Breast epithelium (tissue), 4 donors: ENCODE measurements at regions not wholly inside any gene's neighbourhood (a gene's known extent, or its start where the extent isn't known, plus 50 kb on each side); places are given as distances from the start of the nearest gene placed in this dataset.
A peak's percentile ranks its signal among the peaks of the same experiment; 100 is the strongest.

ENCODE experiments used
- DNase-seq, 2 donors: peaks; one replicate each; pipeline ENCODE4 v3.0.0-alpha.2; 2019; ENCODE audit warnings: low spot score in 2 of 2
- H3K27ac ChIP-seq, 2 donors: fragments of 200-600 bp; sonication (generic) in 1 of 2; one replicate each; pipeline ENCODE4 v1.5.1; 2016 to 2019; ENCODE audit warnings: mild to moderate bottlenecking in 1 of 2
- H3K27me3 ChIP-seq, 2 donors: fragments of 200-600 bp; sonication (generic) in 1 of 2; one replicate each; pipeline versions ENCODE4 v1.5.1 to v1.6.0; 2017 to 2019; ENCODE audit warnings: control low read depth in 1 of 2, mild to moderate bottlenecking in 1 of 2
- H3K36me3 ChIP-seq: fragments of 200-600 bp; one replicate; pipeline ENCODE4 v1.5.1; 2019
- H3K4me1 ChIP-seq, 2 donors: fragments of 200-600 bp; sonication (generic); one replicate each; pipeline ENCODE4 v1.5.1; 2016 to 2019; ENCODE audit warnings: control low read depth in 1 of 2
- H3K4me3 ChIP-seq, 3 donors: fragments of 200-600 bp; sonication (generic); 1 replicate in 2 of 3; 2 replicates in 1 of 3; pipeline ENCODE4 v1.5.1; 2016 to 2019; ENCODE audit warnings: mild to moderate bottlenecking in 3 of 3, moderate library complexity in 2 of 3
- H3K9me3 ChIP-seq, 2 donors: fragments of 200-600 bp; sonication (generic) in 1 of 2; one replicate each; pipeline ENCODE4 v1.5.1; 2016 to 2019; ENCODE audit warnings: control low read depth in 1 of 2
- POLR2A ChIP-seq: fragments of 450-650 bp; IDR thresholded peaks from one replicate; pipeline ENCODE4 v1.6.1; 2016; ENCODE audit warnings: antibody characterized with exemption, mild to moderate bottlenecking, moderate library complexity
- POLR2AphosphoS5 ChIP-seq, 3 donors: sonication (generic); formaldehyde crosslinking; IDR thresholded peaks; one replicate each; pipeline ENCODE4 v1.6.1; 2017; ENCODE audit warnings: antibody characterized with exemption in 3 of 3
- intact Hi-C: fragments of 100-400 bp; cut with DNase I; formaldehyde crosslinking; loops from one replicate; pipeline ENCODE4 v1.15.1; 2023; ENCODE audit warnings: low total_unique reads
- TF ChIP-seq, protein P1 (sequence below), 3 donors: fragments of 450-650 bp; IDR thresholded peaks; one replicate each; pipeline ENCODE4 v1.5.1; 2016 to 2017; ENCODE audit warnings: antibody characterized with exemption in 3 of 3, mild to moderate bottlenecking in 3 of 3, moderate library complexity in 3 of 3

DNA sequence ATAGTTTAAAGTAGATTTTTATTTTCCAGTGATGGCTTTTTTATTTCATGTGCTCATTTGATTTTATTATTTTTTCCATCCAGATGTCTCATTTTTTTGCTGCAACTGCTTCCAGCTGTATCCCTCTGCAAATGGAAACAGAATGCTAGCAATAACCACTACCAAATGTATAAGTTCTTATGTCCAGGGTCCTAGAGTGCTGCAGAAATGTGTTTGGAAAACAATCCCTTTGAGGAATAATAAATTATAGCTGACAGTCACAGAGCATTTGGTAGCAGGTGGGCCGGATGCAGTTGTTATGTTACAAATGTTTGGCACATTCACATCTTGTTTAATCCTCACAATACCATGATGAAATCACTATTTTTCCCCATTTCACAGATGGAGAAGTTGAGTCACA lies 300.7 kb upstream of the PDGFD start:
- TF ChIP-seq, protein P1, sequence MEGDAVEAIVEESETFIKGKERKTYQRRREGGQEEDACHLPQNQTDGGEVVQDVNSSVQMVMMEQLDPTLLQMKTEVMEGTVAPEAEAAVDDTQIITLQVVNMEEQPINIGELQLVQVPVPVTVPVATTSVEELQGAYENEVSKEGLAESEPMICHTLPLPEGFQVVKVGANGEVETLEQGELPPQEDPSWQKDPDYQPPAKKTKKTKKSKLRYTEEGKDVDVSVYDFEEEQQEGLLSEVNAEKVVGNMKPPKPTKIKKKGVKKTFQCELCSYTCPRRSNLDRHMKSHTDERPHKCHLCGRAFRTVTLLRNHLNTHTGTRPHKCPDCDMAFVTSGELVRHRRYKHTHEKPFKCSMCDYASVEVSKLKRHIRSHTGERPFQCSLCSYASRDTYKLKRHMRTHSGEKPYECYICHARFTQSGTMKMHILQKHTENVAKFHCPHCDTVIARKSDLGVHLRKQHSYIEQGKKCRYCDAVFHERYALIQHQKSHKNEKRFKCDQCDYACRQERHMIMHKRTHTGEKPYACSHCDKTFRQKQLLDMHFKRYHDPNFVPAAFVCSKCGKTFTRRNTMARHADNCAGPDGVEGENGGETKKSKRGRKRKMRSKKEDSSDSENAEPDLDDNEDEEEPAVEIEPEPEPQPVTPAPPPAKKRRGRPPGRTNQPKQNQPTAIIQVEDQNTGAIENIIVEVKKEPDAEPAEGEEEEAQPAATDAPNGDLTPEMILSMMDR (IDR thresholded peaks at IDR 0.05): no peak
- TF ChIP-seq POLR2A: no peak
- no peak for TF ChIP-seq POLR2AphosphoS5 (IDR thresholded peaks at IDR 0.05)
- DNase-seq: no peak
- H3K9me3 ChIP-seq: no peaks in the 10 kb centered on the region
- intact Hi-C loops: no loop called here
- no peak overlapping the region for H3K27ac ChIP-seq
- no peaks in the 10 kb centered on the region for H3K36me3 ChIP-seq
- no peak overlapping the region for H3K4me3 ChIP-seq
- H3K27me3 ChIP-seq: no peaks in the 10 kb centered on the region
- H3K4me1 ChIP-seq: no peaks in the 10 kb centered on the region

DNA sequence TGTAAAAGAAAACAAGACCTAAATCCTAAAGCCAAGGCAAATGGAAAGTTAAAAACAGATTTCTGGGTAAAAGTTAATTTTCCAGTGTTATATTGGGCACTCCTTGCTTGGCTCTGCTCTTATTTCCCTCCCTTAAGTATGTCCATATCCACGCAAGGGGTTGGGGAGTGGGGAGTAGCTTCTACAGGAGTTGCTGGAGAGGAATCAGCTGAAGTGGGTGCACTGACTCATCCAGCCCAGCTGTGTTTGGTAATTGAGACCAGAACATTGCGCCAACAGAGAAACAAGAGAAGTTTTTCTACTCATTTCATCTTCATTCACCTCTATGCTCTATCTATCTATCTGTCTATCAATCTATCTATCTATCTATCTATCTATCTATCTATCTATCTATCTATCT lies 298.4 kb upstream of the PDGFD start:
- Histone ChIP-seq H3K27ac (no peak overlapping the region), H3K4me3 (no peak overlapping the region), H3K36me3 (no peaks in the 10 kb centered on the region), H3K9me3 (no peaks in the 10 kb centered on the region), H3K4me1 (no peaks in the 10 kb centered on the region), H3K27me3 (no peaks in the 10 kb centered on the region)
- intact Hi-C loops: no loop called here
- no peak for TF ChIP-seq POLR2AphosphoS5 (IDR thresholded peaks at IDR 0.05)
- no peak for DNase-seq

DNA sequence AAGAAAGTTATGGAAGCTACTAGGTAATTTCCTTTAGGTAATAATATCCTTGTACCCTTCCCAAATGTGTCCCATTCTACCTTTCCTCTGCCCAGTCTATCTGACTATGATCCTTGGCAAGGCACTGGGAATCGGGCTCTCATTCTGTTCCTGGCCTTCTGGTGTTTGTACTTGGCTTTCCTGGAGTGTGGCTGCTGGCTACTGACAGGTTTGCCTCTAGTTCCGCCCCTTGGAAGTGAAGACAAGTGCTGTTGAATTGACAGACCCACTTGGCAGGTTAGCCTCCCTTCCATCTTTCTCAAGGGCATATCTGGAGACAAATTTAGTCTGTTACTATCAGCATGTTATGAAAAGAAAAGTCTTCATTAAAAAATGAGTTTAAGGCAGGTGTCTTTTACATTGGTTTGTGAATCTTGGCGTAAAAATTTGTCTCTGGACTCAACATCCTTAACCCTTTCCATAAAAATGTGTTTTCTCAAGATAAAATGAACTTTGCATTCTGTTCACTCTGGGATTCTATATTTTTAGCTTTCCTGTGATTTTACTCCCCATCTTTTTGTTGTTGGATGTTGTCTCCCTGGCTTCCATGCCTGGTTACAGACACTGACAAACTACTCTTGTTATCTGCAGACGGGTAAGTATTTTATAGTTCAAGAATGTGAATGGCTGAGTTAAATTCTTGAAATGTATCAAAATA lies 287.4 kb upstream of the PDGFD start:
- peak overlapping the region; percentile 18 to 27 for H3K27ac ChIP-seq
- DNase-seq: no peak
- no peaks in the 10 kb centered on the region for H3K4me1 ChIP-seq
- no peak overlapping the region for H3K4me3 ChIP-seq
- intact Hi-C loops: no loop called here
- H3K36me3 ChIP-seq: no peaks in the 10 kb centered on the region
- H3K27me3 ChIP-seq: no peaks in the 10 kb centered on the region
- no peaks in the 10 kb centered on the region for H3K9me3 ChIP-seq
- TF ChIP-seq, protein P1 (IDR thresholded peaks at IDR 0.05): no peak

DNA sequence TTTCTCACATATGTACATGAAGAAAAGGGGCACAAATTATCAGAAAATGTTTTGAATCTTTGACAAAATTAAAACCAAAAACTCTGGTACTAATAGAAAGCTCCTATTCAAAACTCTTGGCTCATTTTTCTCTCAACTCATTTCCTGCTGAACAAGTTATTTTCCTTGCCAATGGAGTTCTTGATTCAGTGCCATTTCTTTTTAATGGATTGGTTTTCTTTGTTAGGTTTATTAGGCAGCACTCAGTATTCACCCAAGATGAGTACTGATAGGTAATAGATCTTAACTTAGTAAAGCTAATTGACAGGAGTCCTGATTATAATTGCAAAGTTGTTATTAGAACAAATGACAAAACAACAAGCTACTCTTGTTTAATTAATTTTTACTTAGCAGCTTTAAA lies 279.4 kb upstream of the PDGFD start:
- no peaks in the 10 kb centered on the region for H3K4me1 ChIP-seq
- no peak overlapping the region for H3K4me3 ChIP-seq
- TF ChIP-seq POLR2A: no peak
- TF ChIP-seq POLR2AphosphoS5 (IDR thresholded peaks at IDR 0.05): no peak
- TF ChIP-seq, protein P1 (IDR thresholded peaks at IDR 0.05): no peak
- H3K27me3 ChIP-seq: no peaks in the 10 kb centered on the region
- H3K36me3 ChIP-seq: no peaks in the 10 kb centered on the region
- H3K9me3 ChIP-seq: no peaks in the 10 kb centered on the region
- DNase-seq: no peak
- intact Hi-C loops: no loop called here
- H3K27ac ChIP-seq: no peak overlapping the region

DNA sequence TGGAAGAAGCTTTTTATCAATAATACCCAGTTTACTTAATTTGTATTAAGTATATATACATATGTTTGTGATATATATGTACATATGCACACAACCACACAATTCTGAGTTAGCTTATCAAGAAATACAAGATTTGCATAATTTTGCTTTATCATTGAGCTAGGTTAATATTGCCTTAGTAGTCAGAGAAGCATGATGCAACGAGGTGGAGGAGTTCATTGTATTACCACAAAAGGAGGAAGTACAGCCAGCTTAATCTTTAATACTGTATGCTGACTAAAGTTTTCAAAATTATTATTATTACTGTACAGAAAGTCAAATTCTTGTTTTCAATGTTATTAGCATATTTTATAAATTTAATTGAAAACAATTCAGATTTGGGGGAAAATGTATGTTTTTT lies 278.4 kb upstream of the PDGFD start:
- DNase-seq: no peak
- H3K27ac ChIP-seq: no peak overlapping the region
- TF ChIP-seq POLR2A: no peak
- TF ChIP-seq POLR2AphosphoS5 (IDR thresholded peaks at IDR 0.05): no peak
- TF ChIP-seq, protein P1 (IDR thresholded peaks at IDR 0.05): no peak
- H3K36me3 ChIP-seq: no peaks in the 10 kb centered on the region
- no peak overlapping the region for H3K4me3 ChIP-seq
- H3K27me3 ChIP-seq: no peaks in the 10 kb centered on the region
- intact Hi-C loops: no loop called here
- no peaks in the 10 kb centered on the region for H3K9me3 ChIP-seq
- no peaks in the 10 kb centered on the region for H3K4me1 ChIP-seq

DNA sequence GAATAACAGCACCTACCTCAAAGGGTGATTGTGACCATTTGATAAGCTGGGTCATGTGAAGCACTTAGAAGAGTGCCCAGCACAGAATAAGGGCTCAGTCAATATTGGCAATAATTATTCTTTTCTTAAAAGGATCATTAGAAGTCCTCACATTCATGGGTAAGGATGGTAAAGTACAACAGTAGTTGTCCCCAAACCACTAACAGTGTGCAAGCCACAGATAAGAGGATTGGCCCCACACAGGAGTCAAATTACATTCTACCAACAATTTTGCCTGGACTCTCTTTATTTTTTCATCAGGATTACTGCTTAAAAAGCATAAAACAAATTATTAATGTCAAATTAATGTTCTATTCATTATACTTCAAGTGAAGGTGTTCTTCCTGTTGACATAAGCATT lies 271.5 kb upstream of the PDGFD start:
- Histone ChIP-seq H3K27me3 (no peaks in the 10 kb centered on the region), H3K36me3 (no peaks in the 10 kb centered on the region), H3K4me3 (no peak overlapping the region), H3K27ac (no peak overlapping the region), H3K9me3 (no peaks in the 10 kb centered on the region), H3K4me1 (no peaks in the 10 kb centered on the region)
- TF ChIP-seq POLR2A: no peak
- no peak for TF ChIP-seq POLR2AphosphoS5 (IDR thresholded peaks at IDR 0.05)
- TF ChIP-seq, protein P1 (IDR thresholded peaks at IDR 0.05): no peak
- DNase-seq: no peak
- intact Hi-C loops: no loop called here
